Aorta (tissue), 5 donors: ENCODE measurements at regions not wholly inside any gene's neighbourhood (a gene's known extent, or its start where the extent isn't known, plus 50 kb on each side); places are given as distances from the start of the nearest gene placed in this dataset.

Experiments used
- ATAC-seq: fragments of 200-7000 bp; cut with Tn5 transposase; one replicate; pipeline ENCODE4 v1.9.1; 2022; ENCODE audit warnings: moderate library complexity; ENCODE audit not compliant: low FRiP score
- DNase-seq, 2 donors: peaks; one replicate each; pipeline ENCODE4 v3.0.0-alpha.2; 2020
- H3K27ac ChIP-seq, 2 donors: one replicate each; pipeline ENCODE4 v1.5.1; 2013; ENCODE audit warnings: low read length in 2 of 2, mild to moderate bottlenecking in 2 of 2, moderate library complexity in 2 of 2, control low read depth in 1 of 2, inconsistent platforms in 1 of 2, low read depth in 1 of 2
- H3K27me3 ChIP-seq, 2 donors: one replicate each; pipeline ENCODE4 v1.6.1; 2013; ENCODE audit warnings: control low read depth in 1 of 2, low read length in 1 of 2, mild to moderate bottlenecking in 1 of 2, moderate library complexity in 1 of 2; ENCODE audit not compliant: insufficient read depth in 2 of 2, control insufficient read depth in 1 of 2
- H3K36me3 ChIP-seq, 2 donors: one replicate each; pipeline ENCODE4 v1.6.1; 2013; ENCODE audit warnings: control low read depth in 1 of 2, low read length in 1 of 2, mild to moderate bottlenecking in 1 of 2; ENCODE audit not compliant: insufficient read depth in 2 of 2, control insufficient read depth in 1 of 2
- H3K4me1 ChIP-seq, 2 donors: one replicate each; pipeline ENCODE4 v1.6.1; 2013; ENCODE audit warnings: low read length in 2 of 2, control low read depth in 1 of 2, mild to moderate bottlenecking in 1 of 2, moderate library complexity in 1 of 2; ENCODE audit not compliant: insufficient read depth in 2 of 2, control insufficient read depth in 1 of 2
- H3K4me3 ChIP-seq, 2 donors: one replicate each; pipeline ENCODE4 v1.5.1; 2013; ENCODE audit warnings: low read length in 2 of 2, control low read depth in 1 of 2, mild to moderate bottlenecking in 1 of 2
- H3K9me3 ChIP-seq: one replicate; pipeline ENCODE4 v1.6.1; 2013; ENCODE audit warnings: mild to moderate bottlenecking, low read length; ENCODE audit not compliant: control insufficient read depth
- WGBS, 2 donors: extraction: QIAGEN DNeasy Blood & Tissue Kit; methylation state at CpG; one replicate each; pipeline ENCODE4 v1.1.7; 2013; 5-methylcytosine and 5-hydroxymethylcytosine counted together
- intact Hi-C, 2 donors: fragments of 100-400 bp; cut with DNase I; formaldehyde crosslinking; loops; one replicate each; pipeline versions ENCODE4 v1.14.2 to v1.15.0; 2022
- donor health status: healthy with polysubstance abuse.
- donor health status: Bipolar disorder and iron deficiency.
- donor health status: DM: no; HTN: no; CAD: no.
- donor health status: DM: no; HTN: no; CAD: no.
- donor health status: DM: yes; HTN: yes; CAD: no.

- Histone ChIP-seq H3K36me3 (no peaks in the 10 kb centered on the region), H3K27me3 (no peaks in the 10 kb centered on the region), H3K27ac (no peak overlapping the region), H3K9me3 (no peaks in the 10 kb centered on the region), H3K4me1 (no peaks in the 10 kb centered on the region), H3K4me3 (no peak overlapping the region)
- intact Hi-C loops, result no loop called here
- ATAC-seq (no peak), DNase-seq (no peak)
- 86 to 92% methylated on average over 12 to 14 of the region's 14 CpGs for WGBS, 2 donors
Measured at GRCh38 chr2:129728035-129728972, 251.2 kb upstream of the RAB6C start.

GRCh38 chr2:129729011-129729410 is 250.5 kb upstream of the RAB6C start:
- Histone ChIP-seq H3K4me1 (no peaks in the 10 kb centered on the region), H3K9me3 (no peaks in the 10 kb centered on the region), H3K4me3 (no peak overlapping the region), H3K27me3 (no peaks in the 10 kb centered on the region), H3K36me3 (no peaks in the 10 kb centered on the region), H3K27ac (no peak overlapping the region)
- ATAC-seq (no peak), DNase-seq (no peak)
- intact Hi-C loops, result no loop called here
- 86 to 91% methylated on average over 9 of the region's 9 CpGs for WGBS, 2 donors

GRCh38 chr2:129729646-129730045 is 249.8 kb upstream of the RAB6C start:
- intact Hi-C loops, result no loop called here
- Histone ChIP-seq H3K27ac (no peak overlapping the region), H3K9me3 (no peaks in the 10 kb centered on the region), H3K4me3 (no peak overlapping the region), H3K27me3 (no peaks in the 10 kb centered on the region), H3K4me1 (no peaks in the 10 kb centered on the region), H3K36me3 (no peaks in the 10 kb centered on the region)
- DNase-seq (no peak), ATAC-seq (no peak)
- 84 to 88% methylated on average over 4 of the region's 4 CpGs for WGBS, 2 donors

GRCh38 chr2:129730979-129731378 is 248.5 kb upstream of the RAB6C start:
- DNase-seq (no peak), ATAC-seq (no peak)
- Histone ChIP-seq H3K27ac (no peak overlapping the region), H3K4me3 (no peak overlapping the region), H3K27me3 (no peaks in the 10 kb centered on the region), H3K9me3 (no peaks in the 10 kb centered on the region), H3K4me1 (no peaks in the 10 kb centered on the region), H3K36me3 (no peaks in the 10 kb centered on the region)
- intact Hi-C loops, result no loop called here
- 89 to 90% methylated on average over 4 of the region's 4 CpGs for WGBS, 2 donors

- intact Hi-C loops, result no loop called here
- Histone ChIP-seq H3K4me1 (no peaks in the 10 kb centered on the region), H3K27ac (no peak overlapping the region), H3K27me3 (no peaks in the 10 kb centered on the region), H3K36me3 (no peaks in the 10 kb centered on the region), H3K4me3 (no peak overlapping the region), H3K9me3 (no peaks in the 10 kb centered on the region)
- no peak for DNase-seq
- no peak for ATAC-seq
- whole genome bisulfite sequencing, 2 donors, result 63 to 69% methylated on average over 6 of the region's 6 CpGs
Measured at GRCh38 chr2:129731907-129732629, 247.4 kb upstream of the RAB6C start.

GRCh38 chr2:129732630-129733026 is 246.8 kb upstream of the RAB6C start:
- WGBS, 2 donors, result 83 to 87% methylated on average over 7 of the region's 7 CpGs
- H3K36me3 ChIP-seq, result no peaks in the 10 kb centered on the region
- H3K4me1 ChIP-seq, result no peaks in the 10 kb centered on the region
- DNase-seq (no peak), ATAC-seq (no peak)
- intact Hi-C loops, result no loop called here
- H3K9me3 ChIP-seq, result no peaks in the 10 kb centered on the region
- H3K27me3 ChIP-seq, result no peaks in the 10 kb centered on the region
- no peak overlapping the region for H3K27ac ChIP-seq
- no peak overlapping the region for H3K4me3 ChIP-seq

- no peaks in the 10 kb centered on the region for H3K36me3 ChIP-seq
- WGBS, 2 donors, result 80% methylated on average over 3 of the region's 3 CpGs
- no peaks in the 10 kb centered on the region for H3K4me1 ChIP-seq
- DNase-seq, result no peak
- ATAC-seq, result no peak
- H3K9me3 ChIP-seq, result no peaks in the 10 kb centered on the region
- intact Hi-C loops, result no loop called here
- no peak overlapping the region for H3K4me3 ChIP-seq
- H3K27ac ChIP-seq, result no peak overlapping the region
- no peaks in the 10 kb centered on the region for H3K27me3 ChIP-seq
Measured at GRCh38 chr2:129733041-129733440, 246.4 kb upstream of the RAB6C start.

GRCh38 chr2:129733579-129733978 is 245.9 kb upstream of the RAB6C start:
- Histone ChIP-seq H3K27ac (no peak overlapping the region), H3K4me1 (no peaks in the 10 kb centered on the region), H3K4me3 (no peak overlapping the region), H3K27me3 (no peaks in the 10 kb centered on the region), H3K36me3 (no peaks in the 10 kb centered on the region), H3K9me3 (no peaks in the 10 kb centered on the region)
- DNase-seq (no peak), ATAC-seq (no peak)
- WGBS, 2 donors, result 48 to 56% methylated on average over 2 of the region's 2 CpGs
- intact Hi-C loops, result no loop called here
